GM19328 (cell line): ENCODE measurements at regions not wholly inside any gene's neighbourhood (a gene's known extent, or its start where the extent isn't known, plus 50 kb on each side); places are given as distances from the start of the nearest gene placed in this dataset.

ENCODE experiments used
- ATAC-seq: cut with Tn5 transposase; IDR thresholded peaks from one replicate; pipeline ENCODE4 v1.9.1; 2021; ENCODE audit warnings: mild to moderate bottlenecking, moderate library complexity; ENCODE audit not compliant: unreplicated experiment

DNA sequence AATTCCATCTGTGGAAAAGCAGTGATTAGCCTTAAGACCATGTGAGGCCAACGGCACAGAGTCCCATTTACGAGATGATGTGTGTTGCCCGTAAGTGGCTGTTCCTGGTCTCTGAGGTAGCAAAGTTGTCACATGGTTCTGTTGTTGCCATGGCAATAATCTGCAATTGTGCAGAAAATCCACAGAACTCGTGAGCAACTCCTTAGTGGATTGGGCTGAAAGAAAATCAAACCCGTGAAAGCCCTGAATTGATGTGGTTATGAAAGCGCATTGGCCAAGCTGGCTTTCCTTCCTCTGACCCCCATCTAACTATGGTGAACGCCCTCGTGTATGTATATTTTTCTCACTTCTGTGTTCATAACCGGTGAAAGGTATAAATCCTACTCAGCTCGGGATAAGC is 614.7 kb downstream of the EBF1 start:
- no peak for ATAC-seq

DNA sequence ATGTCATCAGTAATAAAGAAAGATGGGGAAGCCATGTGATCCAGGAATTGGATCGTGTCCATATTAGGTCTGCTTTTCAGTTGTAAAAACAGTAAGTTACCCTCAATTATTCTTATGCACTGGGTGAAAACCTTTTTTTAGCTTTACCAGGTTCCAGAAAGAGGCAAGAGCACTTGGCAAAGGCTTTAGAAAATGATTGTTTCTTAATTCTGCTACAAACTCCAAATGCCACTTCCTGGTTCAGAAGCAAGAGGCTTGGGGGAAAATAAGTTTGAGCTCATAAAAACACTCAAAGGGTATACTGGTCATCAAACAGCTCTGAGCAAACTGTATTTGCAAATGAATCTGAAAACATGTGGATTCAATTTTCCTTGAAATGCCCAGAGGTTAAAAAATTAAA is 615.6 kb downstream of the EBF1 start:
- ATAC-seq: no peak

GRCh38 chr5:158483281-158483860 is 616.3 kb downstream of the EBF1 start:
- ATAC-seq: no peak

GRCh38 chr5:158482125-158482524 is 617.6 kb downstream of the EBF1 start:
- ATAC-seq: no peak

GRCh38 chr5:158478139-158478538 is 619.2 kb upstream of the CLINT1 start:
- ATAC-seq: no peak

DNA sequence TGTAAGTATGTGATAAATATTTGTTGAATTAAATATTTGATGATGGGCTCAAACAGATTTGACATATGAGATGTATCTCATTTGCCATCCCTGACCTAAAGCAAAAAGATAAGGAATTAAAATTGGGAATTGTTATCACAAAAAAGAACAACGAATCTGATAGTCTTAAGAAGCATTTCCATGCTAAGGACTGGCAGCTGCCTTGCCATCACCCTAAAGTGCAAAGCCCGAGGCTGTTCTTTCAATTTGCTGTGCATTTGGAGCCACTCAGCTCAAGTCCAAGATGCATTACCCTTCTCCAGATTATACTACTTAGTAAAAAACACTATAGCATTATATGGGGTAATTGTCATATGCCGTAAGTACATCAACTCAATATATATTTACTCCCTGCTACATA is 618.3 kb upstream of the CLINT1 start:
- ATAC-seq: no peak

DNA sequence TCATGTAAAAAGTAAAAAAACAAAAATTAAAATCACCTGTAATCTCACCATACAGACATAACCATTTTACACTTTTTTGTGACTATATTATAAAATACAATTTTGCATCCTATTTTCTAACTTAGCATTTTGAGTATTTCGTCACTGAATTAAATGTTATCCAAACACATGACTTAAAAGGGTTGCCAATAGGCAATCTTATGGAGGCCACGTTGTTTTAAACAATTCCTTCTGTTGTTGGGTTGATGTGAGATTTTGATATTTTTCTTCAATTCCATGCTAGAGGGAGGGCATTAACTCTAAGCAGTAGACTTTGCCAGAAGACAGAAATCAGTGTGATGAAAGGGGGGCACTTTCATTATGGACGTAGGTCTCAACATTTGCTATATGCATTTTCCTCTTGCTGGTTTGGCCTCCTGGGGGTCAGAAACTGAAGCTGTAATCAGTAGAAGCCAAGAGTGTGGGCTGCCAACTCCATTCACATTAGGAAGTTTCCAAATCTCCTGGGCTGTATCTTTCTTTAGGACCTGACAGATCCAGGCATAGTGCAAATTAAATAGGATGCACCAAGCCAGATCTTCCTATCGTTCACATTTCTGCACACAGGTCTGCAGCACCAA is 614.2 kb upstream of the CLINT1 start:
- no peak for ATAC-seq

- no peak for ATAC-seq
These were observed 612.6 kb upstream of the CLINT1 start for GRCh38 chr5:158471535-158471924.

DNA sequence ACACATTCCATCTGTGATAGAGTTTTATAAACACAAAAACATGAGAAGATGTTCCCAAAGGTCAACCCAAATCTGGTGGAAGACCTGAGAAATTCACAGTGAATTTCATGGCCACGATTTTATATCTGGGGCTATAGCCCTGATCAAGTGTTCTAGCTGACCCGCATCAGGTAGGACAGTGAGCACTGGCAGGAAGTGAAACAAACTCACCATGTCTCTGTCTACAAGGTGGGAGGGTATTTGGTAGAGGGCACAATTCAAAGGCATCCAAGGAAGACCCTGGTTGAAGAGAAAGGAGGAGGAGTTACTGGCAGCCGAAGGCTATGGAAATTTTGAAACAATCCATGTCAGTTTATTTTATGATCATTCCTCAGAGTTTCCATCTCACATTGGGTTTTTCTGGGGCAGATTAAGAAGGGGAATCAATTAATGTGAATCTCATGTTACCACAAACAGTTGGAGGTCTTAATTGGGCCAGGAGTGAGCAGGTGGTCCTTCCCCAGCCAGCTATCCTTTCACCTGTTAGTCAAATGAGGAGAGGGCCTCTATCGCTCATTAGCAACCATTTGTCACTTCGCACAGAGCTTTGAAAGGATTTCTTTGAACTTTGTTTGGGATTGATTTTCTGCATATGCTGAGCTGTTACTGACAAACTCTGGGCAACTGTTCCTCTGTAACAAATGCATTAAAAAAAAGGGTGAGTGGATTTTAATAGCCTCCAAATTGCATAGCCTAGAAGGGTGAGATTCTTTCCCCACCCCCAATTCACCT is 612.0 kb upstream of the CLINT1 start:
- no peak for ATAC-seq

GRCh38 chr5:158468444-158468843 is 609.5 kb upstream of the CLINT1 start:
- no peak for ATAC-seq

GRCh38 chr5:158466191-158466590 is 607.2 kb upstream of the CLINT1 start:
- ATAC-seq: no peak

GRCh38 chr5:158465086-158465972 is 606.4 kb upstream of the CLINT1 start:
- ATAC-seq: no peak

GRCh38 chr5:158464383-158464782 is 605.4 kb upstream of the CLINT1 start:
- ATAC-seq: no peak

DNA sequence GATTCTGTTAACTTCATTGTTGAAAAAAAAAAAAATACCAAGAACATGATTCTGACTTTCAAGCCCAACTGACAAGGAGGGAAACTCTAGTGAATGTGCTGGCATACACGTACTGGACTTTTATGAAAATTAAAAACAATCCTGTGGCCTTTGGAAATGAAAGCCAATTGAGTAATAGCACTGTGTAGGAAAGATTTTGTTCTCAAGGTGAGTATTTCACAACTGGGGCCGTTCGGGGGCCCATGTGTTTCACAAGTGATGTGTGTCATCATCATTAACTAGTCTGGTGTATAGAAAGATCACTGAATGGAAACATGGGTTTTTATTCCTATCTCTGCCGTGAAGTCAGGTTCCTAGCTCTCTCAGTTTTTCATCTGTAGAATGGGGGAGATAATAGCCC is 605.0 kb upstream of the CLINT1 start:
- no peak for ATAC-seq

- no peak for ATAC-seq
These were observed 604.2 kb upstream of the CLINT1 start for GRCh38 chr5:158463188-158463587.

GRCh38 chr5:158462349-158463114 is 603.6 kb upstream of the CLINT1 start:
- ATAC-seq: no peak

DNA sequence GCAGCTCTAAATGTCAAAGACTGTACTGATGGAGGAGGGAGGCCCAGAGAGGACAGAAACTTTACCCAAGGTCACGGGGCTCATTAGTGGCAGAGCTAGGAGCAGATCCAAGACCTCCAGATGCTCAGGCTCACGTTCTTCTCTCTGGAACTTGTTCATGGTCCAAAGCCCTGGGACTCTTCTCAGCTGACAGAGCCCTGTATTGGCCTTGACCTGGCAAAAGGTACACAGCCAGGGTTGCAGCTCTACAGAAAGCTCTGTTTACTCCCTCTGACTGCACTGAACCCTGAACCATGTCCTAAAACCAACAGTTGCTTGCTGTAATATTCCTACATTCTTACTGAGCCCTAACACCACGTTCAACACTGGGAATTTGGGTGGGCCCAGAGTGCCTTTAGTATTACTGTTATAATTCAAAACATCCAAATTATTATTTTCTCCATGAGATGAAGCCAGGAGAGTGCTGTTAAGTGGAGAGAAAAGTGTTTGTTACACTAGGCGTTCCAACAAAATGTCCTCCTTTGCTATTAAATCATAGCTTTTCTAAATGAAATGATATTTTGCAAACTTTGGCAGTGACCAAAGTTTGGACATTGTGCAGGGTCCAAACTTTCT is 602.4 kb upstream of the CLINT1 start:
- no peak for ATAC-seq

DNA sequence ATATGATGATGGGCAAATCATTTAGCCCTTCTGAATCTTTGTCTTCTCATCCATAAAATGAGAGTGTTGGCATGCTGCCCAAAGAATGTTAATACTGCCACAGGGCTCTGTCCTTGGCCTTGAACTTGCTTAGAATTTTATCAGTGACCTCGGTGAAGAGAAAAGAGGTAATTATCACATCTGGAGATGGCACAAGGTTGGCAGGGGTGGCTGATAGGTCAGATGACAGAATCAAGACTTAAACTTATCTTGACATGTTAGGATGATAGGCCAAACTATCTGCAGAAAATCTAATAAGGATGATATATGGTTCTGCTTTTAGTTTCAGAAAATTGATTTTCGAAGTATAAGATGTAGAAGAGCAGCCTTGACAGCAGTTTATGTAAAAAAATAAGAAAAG is 599.1 kb upstream of the CLINT1 start:
- no peak for ATAC-seq

DNA sequence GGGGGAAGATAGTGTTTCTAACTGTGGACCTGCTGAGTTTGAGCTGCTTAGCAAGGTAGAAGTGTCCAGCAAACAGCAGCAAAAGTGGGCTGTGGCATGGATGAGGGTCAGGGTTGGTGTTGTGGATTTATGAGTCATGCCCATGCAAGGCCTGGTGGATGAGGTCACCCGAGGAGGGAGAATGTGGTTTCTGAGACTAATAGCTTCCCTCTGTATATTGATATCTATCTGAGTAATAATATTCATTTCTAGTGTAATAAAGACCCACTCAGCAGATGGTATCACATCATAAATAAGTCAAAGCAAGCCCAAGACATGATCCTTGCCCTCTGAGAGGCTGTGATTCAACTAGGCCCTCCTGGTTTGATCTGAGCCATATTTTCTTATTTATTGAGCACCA is 597.8 kb upstream of the CLINT1 start:
- no peak for ATAC-seq

- no peak for ATAC-seq
These were observed 597.3 kb upstream of the CLINT1 start for GRCh38 chr5:158456241-158456640.
